ENCODE measurements at regions not wholly inside any gene's neighbourhood (a gene's known extent, or its start where the extent isn't known, plus 50 kb on each side); places are given as distances from the start of the nearest gene placed in this dataset.

GRCh38 chr17:68812876-68813584 lies 142.2 kb downstream of the ABCA8 start:
- H3K4me3 Mint-ChIP-seq: no peak overlapping the region
- H3K27ac Mint-ChIP-seq: no peak overlapping the region
- peaks cover 3% of the 10 kb centered on the region for H3K9me3 Mint-ChIP-seq (ENCODE audit: low read depth)
- H3K36me3 Mint-ChIP-seq: no peaks in the 10 kb centered on the region
- no peaks in the 10 kb centered on the region for H3K4me1 Mint-ChIP-seq (ENCODE audit: low read depth)
- H3K27me3 Mint-ChIP-seq: peaks cover 2% of the 10 kb centered on the region

GRCh38 chr17:68809148-68809547 lies 146.0 kb downstream of the ABCA8 start:
- Mint-ChIP-seq H3K27me3 (no peaks in the 10 kb centered on the region), H3K4me1 (ENCODE audit: low read depth) (no peaks in the 10 kb centered on the region), H3K36me3 (no peaks in the 10 kb centered on the region), H3K27ac (no peak overlapping the region), H3K4me3 (no peak overlapping the region), H3K9me3 (ENCODE audit: low read depth) (peaks cover 3% of the 10 kb centered on the region)

GRCh38 chr17:68807998-68808772 lies 147.0 kb downstream of the ABCA8 start:
- no peak overlapping the region for H3K27ac Mint-ChIP-seq
- H3K4me3 Mint-ChIP-seq: no peak overlapping the region
- H3K9me3 Mint-ChIP-seq (ENCODE audit: low read depth): peaks cover 3% of the 10 kb centered on the region
- H3K27me3 Mint-ChIP-seq: no peaks in the 10 kb centered on the region
- H3K36me3 Mint-ChIP-seq: no peaks in the 10 kb centered on the region
- H3K4me1 Mint-ChIP-seq (ENCODE audit: low read depth): no peaks in the 10 kb centered on the region

GRCh38 chr17:68805609-68806008 lies 149.6 kb downstream of the ABCA8 start:
- no peaks in the 10 kb centered on the region for H3K27me3 Mint-ChIP-seq
- no peak overlapping the region for H3K4me3 Mint-ChIP-seq
- no peaks in the 10 kb centered on the region for H3K36me3 Mint-ChIP-seq
- no peaks in the 10 kb centered on the region for H3K9me3 Mint-ChIP-seq (ENCODE audit: low read depth)
- H3K4me1 Mint-ChIP-seq (ENCODE audit: low read depth): no peaks in the 10 kb centered on the region
- no peak overlapping the region for H3K27ac Mint-ChIP-seq

GRCh38 chr17:68804777-68805520 lies 150.2 kb downstream of the ABCA8 start:
- Mint-ChIP-seq H3K4me3 (no peak overlapping the region), H3K27me3 (no peaks in the 10 kb centered on the region), H3K27ac (no peak overlapping the region), H3K36me3 (no peaks in the 10 kb centered on the region), H3K4me1 (ENCODE audit: low read depth) (no peaks in the 10 kb centered on the region), H3K9me3 (ENCODE audit: low read depth) (no peaks in the 10 kb centered on the region)

- Mint-ChIP-seq H3K27ac (no peak overlapping the region), H3K27me3 (peaks cover 1% of the 10 kb centered on the region), H3K4me3 (no peak overlapping the region), H3K4me1 (ENCODE audit: low read depth) (no peaks in the 10 kb centered on the region), H3K9me3 (ENCODE audit: low read depth) (no peaks in the 10 kb centered on the region), H3K36me3 (no peaks in the 10 kb centered on the region)
These were observed 151.8 kb downstream of the ABCA8 start for GRCh38 chr17:68803164-68803929.

- Mint-ChIP-seq H3K27ac (no peak overlapping the region), H3K36me3 (no peaks in the 10 kb centered on the region), H3K4me1 (ENCODE audit: low read depth) (no peaks in the 10 kb centered on the region), H3K27me3 (peaks cover 1% of the 10 kb centered on the region), H3K4me3 (no peak overlapping the region), H3K9me3 (ENCODE audit: low read depth) (no peaks in the 10 kb centered on the region)
These were observed 153.6 kb downstream of the ABCA8 start for GRCh38 chr17:68801335-68802247.

- Mint-ChIP-seq H3K9me3 (ENCODE audit: low read depth) (no peaks in the 10 kb centered on the region), H3K27ac (no peak overlapping the region), H3K27me3 (peaks cover 1% of the 10 kb centered on the region), H3K4me3 (no peak overlapping the region), H3K4me1 (ENCODE audit: low read depth) (no peaks in the 10 kb centered on the region), H3K36me3 (no peaks in the 10 kb centered on the region)
These were observed 154.4 kb downstream of the ABCA8 start for GRCh38 chr17:68800751-68801150.

GRCh38 chr17:68794636-68795434 lies 160.4 kb downstream of the ABCA8 start:
- Mint-ChIP-seq H3K36me3 (no peaks in the 10 kb centered on the region), H3K4me1 (ENCODE audit: low read depth) (no peaks in the 10 kb centered on the region), H3K4me3 (no peak overlapping the region), H3K27me3 (peaks cover 6% of the 10 kb centered on the region), H3K9me3 (ENCODE audit: low read depth) (no peaks in the 10 kb centered on the region), H3K27ac (no peak overlapping the region)

GRCh38 chr17:68792873-68793272 lies 162.3 kb downstream of the ABCA8 start:
- no peak overlapping the region for H3K4me3 Mint-ChIP-seq
- peaks cover 10% of the 10 kb centered on the region for H3K27me3 Mint-ChIP-seq
- no peaks in the 10 kb centered on the region for H3K9me3 Mint-ChIP-seq (ENCODE audit: low read depth)
- H3K4me1 Mint-ChIP-seq (ENCODE audit: low read depth): no peaks in the 10 kb centered on the region
- H3K27ac Mint-ChIP-seq: no peak overlapping the region
- H3K36me3 Mint-ChIP-seq: no peaks in the 10 kb centered on the region

- Mint-ChIP-seq H3K27me3 (peaks cover 10% of the 10 kb centered on the region), H3K9me3 (ENCODE audit: low read depth) (no peaks in the 10 kb centered on the region), H3K36me3 (no peaks in the 10 kb centered on the region), H3K4me1 (ENCODE audit: low read depth) (no peaks in the 10 kb centered on the region), H3K27ac (no peak overlapping the region), H3K4me3 (no peak overlapping the region)
These were observed 163.0 kb downstream of the ABCA8 start for GRCh38 chr17:68792042-68792685.

- H3K36me3 Mint-ChIP-seq: no peaks in the 10 kb centered on the region
- H3K27ac Mint-ChIP-seq: no peak overlapping the region
- no peaks in the 10 kb centered on the region for H3K4me1 Mint-ChIP-seq (ENCODE audit: low read depth)
- H3K4me3 Mint-ChIP-seq: no peak overlapping the region
- peaks cover 10% of the 10 kb centered on the region for H3K27me3 Mint-ChIP-seq
- no peaks in the 10 kb centered on the region for H3K9me3 Mint-ChIP-seq (ENCODE audit: low read depth)
These were observed 164.3 kb downstream of the ABCA8 start for GRCh38 chr17:68790931-68791330.

- no peak overlapping the region for H3K27ac Mint-ChIP-seq
- H3K4me1 Mint-ChIP-seq (ENCODE audit: low read depth): no peaks in the 10 kb centered on the region
- H3K27me3 Mint-ChIP-seq: peaks cover 10% of the 10 kb centered on the region
- H3K9me3 Mint-ChIP-seq (ENCODE audit: low read depth): no peaks in the 10 kb centered on the region
- no peaks in the 10 kb centered on the region for H3K36me3 Mint-ChIP-seq
- H3K4me3 Mint-ChIP-seq: no peak overlapping the region
These were observed 164.7 kb downstream of the ABCA8 start for GRCh38 chr17:68790492-68790891.

Data from activated naive CD8-positive, alpha-beta T cell (primary cell).